ENCODE measurements at regions not wholly inside any gene's neighbourhood (a gene's known extent, or its start where the extent isn't known, plus 50 kb on each side); places are given as distances from the start of the nearest gene placed in this dataset.

GRCh38 chr11:45435706-45436105 lies 149.6 kb upstream of the SYT13 start:
- no peak for DNase-seq

GRCh38 chr11:45432910-45433309 lies 146.8 kb upstream of the SYT13 start:
- no peak for DNase-seq

- DNase-seq = no peak
Observed at GRCh38 chr11:45432100-45432499, 146.0 kb upstream of the SYT13 start.

GRCh38 chr11:45431046-45432018 lies 145.2 kb upstream of the SYT13 start:
- DNase-seq = no peak

GRCh38 chr11:45430361-45430760 lies 144.2 kb upstream of the SYT13 start:
- DNase-seq = no peak

GRCh38 chr11:45429719-45430118 lies 143.6 kb upstream of the SYT13 start:
- DNase-seq = no peak

GRCh38 chr11:45428541-45429230 lies 142.5 kb upstream of the SYT13 start:
- DNase-seq = no peak

GRCh38 chr11:45428116-45428515 lies 142.0 kb upstream of the SYT13 start:
- DNase-seq = no peak

GRCh38 chr11:45424411-45425180 lies 138.5 kb upstream of the SYT13 start:
- no peak for DNase-seq

- DNase-seq = no peak
Observed at GRCh38 chr11:45423475-45424120, 137.5 kb upstream of the SYT13 start.

GRCh38 chr11:45423036-45423435 lies 136.9 kb upstream of the SYT13 start:
- no peak for DNase-seq

GRCh38 chr11:45414088-45414487 lies 127.9 kb upstream of the SYT13 start:
- no peak for DNase-seq

- DNase-seq = no peak
Observed at GRCh38 chr11:45413156-45413858, 127.2 kb upstream of the SYT13 start.

GRCh38 chr11:45412521-45412920 lies 126.4 kb upstream of the SYT13 start:
- DNase-seq = no peak

- no peak for DNase-seq
Observed at GRCh38 chr11:45412051-45412471, 125.9 kb upstream of the SYT13 start.

GRCh38 chr11:45411228-45411946 lies 125.2 kb upstream of the SYT13 start:
- DNase-seq = no peak

GRCh38 chr11:45410391-45411227 lies 124.5 kb upstream of the SYT13 start:
- no peak for DNase-seq

GRCh38 chr11:45409587-45409986 lies 123.4 kb upstream of the SYT13 start:
- DNase-seq = no peak

GRCh38 chr11:45407226-45407625 lies 121.1 kb upstream of the SYT13 start:
- DNase-seq = no peak

GRCh38 chr11:45405916-45406670 lies 120.0 kb upstream of the SYT13 start:
- DNase-seq = peak; percentile 2

Measured in hematopoietic multipotent progenitor cell treated with erythropoietin and hydrocortisone succinate and interleukin-3 and kit ligand, for 8 days (in vitro differentiated cells).